Transverse colon (tissue), 4 donors: ENCODE measurements at regions not wholly inside any gene's neighbourhood (a gene's known extent, or its start where the extent isn't known, plus 50 kb on each side); places are given as distances from the start of the nearest gene placed in this dataset.

ENCODE experiments used
- DNase-seq: peaks from one replicate; pipeline ENCODE4 v3.0.0-alpha.2; 2019
- H3K27ac ChIP-seq, 4 donors: fragments of 200-600 bp; sonication (generic); 2 replicates each; pipeline ENCODE4 v1.5.1; 2016 to 2018; ENCODE audit warnings: inconsistent platforms in 4 of 4
- H3K27me3 ChIP-seq: fragments of 200-600 bp; sonication (generic); 2 replicates; pipeline ENCODE4 v1.5.1; 2017; ENCODE audit warnings: inconsistent platforms
- H3K36me3 ChIP-seq, 4 donors: fragments of 200-600 bp; sonication (generic); 2 replicates each; pipeline ENCODE4 v1.5.1; 2017 to 2019; ENCODE audit warnings: inconsistent platforms in 4 of 4
- H3K4me1 ChIP-seq, 4 donors: fragments of 200-600 bp; sonication (generic); 2 replicates each; pipeline ENCODE4 v1.5.1; 2017 to 2020; ENCODE audit warnings: inconsistent platforms in 4 of 4
- H3K4me3 ChIP-seq, 4 donors: fragments of 200-600 bp; sonication (generic); 1 replicate in 1 of 4; 2 replicates in 3 of 4; pipeline versions ENCODE4 v1.5.1 to v1.6.1; 2017 to 2019; ENCODE audit warnings: inconsistent platforms in 4 of 4
- H3K9me3 ChIP-seq, 2 donors: fragments of 200-600 bp; sonication (generic); 2 replicates each; pipeline ENCODE4 v1.5.1; 2017 to 2019; ENCODE audit warnings: inconsistent platforms in 2 of 2
- CTCF ChIP-seq, 5 experiments: fragments of 200-600 bp in 3 of 5; fragments of 450-650 bp in 2 of 5; sonication (generic) in 3 of 5; IDR thresholded peaks; 1 replicate in 2 of 5; 2 replicates in 3 of 5; pipeline ENCODE4 v1.5.1; 2016 to 2017; ENCODE audit warnings: antibody characterized with exemption in 5 of 5, inconsistent platforms in 3 of 5, mild to moderate bottlenecking in 2 of 5, moderate library complexity in 1 of 5
- EP300 ChIP-seq: sonication (generic); formaldehyde crosslinking; IDR thresholded peaks from one replicate; pipeline ENCODE4 v1.6.1; 2017; ENCODE audit warnings: antibody characterized with exemption, low read depth
- POLR2A ChIP-seq: fragments of 450-650 bp; IDR thresholded peaks from one replicate; pipeline ENCODE4 v1.6.1; 2016; ENCODE audit warnings: antibody characterized with exemption, mild to moderate bottlenecking, moderate library complexity
- POLR2AphosphoS5 ChIP-seq, 3 donors: sonication (generic); formaldehyde crosslinking; IDR thresholded peaks; one replicate each; pipeline ENCODE4 v1.6.1; 2016; ENCODE audit warnings: antibody characterized with exemption in 3 of 3
- WGBS, 2 donors: methylation state at CpG; one replicate each; pipeline ENCODE4 v1.1.5; 2018; ENCODE audit warnings: low coverage in 1 of 2; 5-methylcytosine and 5-hydroxymethylcytosine counted together
- in situ Hi-C, 4 donors: fragments of 200-750 bp; cut with MboI; loops; one replicate each; pipeline versions ENCODE4 v1.15.0 to v1.15.1; 2017; ENCODE audit warnings: low sequenced_read_pairs in 3 of 4, low pct_ligation_motif_present in 1 of 4, low pct_unique_long_range_greater_than_20kb in 1 of 4
- intact Hi-C: fragments of 100-400 bp; cut with DNase I; formaldehyde crosslinking; loops from one replicate; pipeline ENCODE4 v1.15.1; 2023; ENCODE audit warnings: low total_unique reads

GRCh38 chr10:108072466-108072865 lies 908.0 kb upstream of the SORCS1 start:
- DNase-seq: no peak
- no peaks in the 10 kb centered on the region for H3K27me3 ChIP-seq
- WGBS, 2 donors: 92 to 95% methylated on average over 2 to 3 of the region's 3 CpGs
- no peaks in the 10 kb centered on the region for H3K9me3 ChIP-seq
- no peak overlapping the region for H3K27ac ChIP-seq
- intact Hi-C loops: no loop called here
- in situ Hi-C loops: no loop called here
- no peaks in the 10 kb centered on the region for H3K36me3 ChIP-seq
- no peak overlapping the region for H3K4me3 ChIP-seq
- H3K4me1 ChIP-seq: peaks cover 0 to 4% (median 0%) of the 10 kb centered on the region in 4 donors
- TF ChIP-seq POLR2AphosphoS5 (IDR thresholded peaks at IDR 0.05) (no peak), EP300 (no peak), CTCF (IDR thresholded peaks at IDR 0.05) (no peak), POLR2A (no peak)

GRCh38 chr10:108070789-108071188 lies 906.3 kb upstream of the SORCS1 start:
- H3K4me3 ChIP-seq: no peak overlapping the region
- intact Hi-C loops: no loop called here
- peaks cover 0 to 4% (median 0%) of the 10 kb centered on the region in 4 donors for H3K4me1 ChIP-seq
- in situ Hi-C loops: no loop called here
- no peak overlapping the region for H3K27ac ChIP-seq
- no peaks in the 10 kb centered on the region for H3K36me3 ChIP-seq
- DNase-seq: no peak
- H3K27me3 ChIP-seq: no peaks in the 10 kb centered on the region
- WGBS, 2 donors: 27 to 41% methylated on average over 2 of the region's 2 CpGs
- no peak for TF ChIP-seq POLR2A
- TF ChIP-seq CTCF (IDR thresholded peaks at IDR 0.05): no peak
- no peak for TF ChIP-seq EP300
- TF ChIP-seq POLR2AphosphoS5 (IDR thresholded peaks at IDR 0.05): no peak
- H3K9me3 ChIP-seq: no peaks in the 10 kb centered on the region

GRCh38 chr10:108069096-108069495 lies 904.6 kb upstream of the SORCS1 start:
- H3K4me1 ChIP-seq: peaks cover 0 to 4% (median 0%) of the 10 kb centered on the region in 4 donors
- no peak for DNase-seq
- H3K27ac ChIP-seq: no peak overlapping the region
- no peaks in the 10 kb centered on the region for H3K36me3 ChIP-seq
- H3K4me3 ChIP-seq: no peak overlapping the region
- H3K9me3 ChIP-seq: no peaks in the 10 kb centered on the region
- intact Hi-C loops (no loop called here), in situ Hi-C loops (no loop called here)
- TF ChIP-seq CTCF (IDR thresholded peaks at IDR 0.05) (no peak), EP300 (no peak), POLR2A (no peak), POLR2AphosphoS5 (IDR thresholded peaks at IDR 0.05) (no peak)
- no peaks in the 10 kb centered on the region for H3K27me3 ChIP-seq
- WGBS, 2 donors: 83 to 88% methylated on average over 1 of the region's 1 CpG

- DNase-seq: no peak
- no peaks in the 10 kb centered on the region for H3K27me3 ChIP-seq
- intact Hi-C loops: no loop called here
- no peaks in the 10 kb centered on the region for H3K4me1 ChIP-seq
- no peak overlapping the region for H3K27ac ChIP-seq
- H3K4me3 ChIP-seq: no peak overlapping the region
- H3K36me3 ChIP-seq: no peaks in the 10 kb centered on the region
- H3K9me3 ChIP-seq: no peaks in the 10 kb centered on the region
- in situ Hi-C loops: no loop called here
- TF ChIP-seq POLR2AphosphoS5 (IDR thresholded peaks at IDR 0.05) (no peak), CTCF (IDR thresholded peaks at IDR 0.05) (no peak), POLR2A (no peak), EP300 (no peak)
These were observed 900.3 kb upstream of the SORCS1 start for GRCh38 chr10:108064746-108065260.
